Effector CD8-positive, alpha-beta T cell (primary cell): ENCODE measurements at regions not wholly inside any gene's neighbourhood (a gene's known extent, or its start where the extent isn't known, plus 50 kb on each side); places are given as distances from the start of the nearest gene placed in this dataset.
"Not testable (repeated sequence)": the region's sequence is repeated elsewhere in the genome, so short reads cannot be mapped to it uniquely, and the experiment has no call there.

Experiments
- DNase-seq: peaks from one replicate; lab custom pipeline; 2025; lab: John Stamatoyannopoulos, UW

GRCh38 chr7:155229548-155230168, 68.0 kb upstream of the INSIG1 start:
- DNase-seq: no peak

- DNase-seq: no peak
Measured at GRCh38 chr7:155230169-155230593, 67.5 kb upstream of the INSIG1 start.

- DNase-seq: no peak
Measured at GRCh38 chr7:155231241-155231800, 66.4 kb upstream of the INSIG1 start.

- DNase-seq: no peak
Measured at GRCh38 chr7:155231941-155232340, 65.7 kb upstream of the INSIG1 start.

- no peak for DNase-seq
Measured at GRCh38 chr7:155232911-155233310, 64.8 kb upstream of the INSIG1 start.

- no peak for DNase-seq
Measured at GRCh38 chr7:155233311-155234157, 64.1 kb upstream of the INSIG1 start.

- no peak for DNase-seq
Measured at GRCh38 chr7:155234158-155234492, 63.6 kb upstream of the INSIG1 start.

- no peak for DNase-seq
Measured at GRCh38 chr7:155234950-155235789, 62.5 kb upstream of the INSIG1 start.

GRCh38 chr7:155236386-155236785, 61.3 kb upstream of the INSIG1 start:
- no peak for DNase-seq

- no peak for DNase-seq
Measured at GRCh38 chr7:155237297-155237696, 60.4 kb upstream of the INSIG1 start.

GRCh38 chr7:155237730-155238129, 59.9 kb upstream of the INSIG1 start:
- DNase-seq: no peak

- not testable (repeated sequence) for DNase-seq
Measured at GRCh38 chr7:155239431-155240087, 58.1 kb upstream of the INSIG1 start.

GRCh38 chr7:155244675-155245074, 53.0 kb upstream of the INSIG1 start:
- DNase-seq: no peak

GRCh38 chr7:155247479-155248365, 50.0 kb upstream of the INSIG1 start:
- no peak for DNase-seq
